ENCODE measurements at regions not wholly inside any gene's neighbourhood (a gene's known extent, or its start where the extent isn't known, plus 50 kb on each side); places are given as distances from the start of the nearest gene placed in this dataset.

DNA sequence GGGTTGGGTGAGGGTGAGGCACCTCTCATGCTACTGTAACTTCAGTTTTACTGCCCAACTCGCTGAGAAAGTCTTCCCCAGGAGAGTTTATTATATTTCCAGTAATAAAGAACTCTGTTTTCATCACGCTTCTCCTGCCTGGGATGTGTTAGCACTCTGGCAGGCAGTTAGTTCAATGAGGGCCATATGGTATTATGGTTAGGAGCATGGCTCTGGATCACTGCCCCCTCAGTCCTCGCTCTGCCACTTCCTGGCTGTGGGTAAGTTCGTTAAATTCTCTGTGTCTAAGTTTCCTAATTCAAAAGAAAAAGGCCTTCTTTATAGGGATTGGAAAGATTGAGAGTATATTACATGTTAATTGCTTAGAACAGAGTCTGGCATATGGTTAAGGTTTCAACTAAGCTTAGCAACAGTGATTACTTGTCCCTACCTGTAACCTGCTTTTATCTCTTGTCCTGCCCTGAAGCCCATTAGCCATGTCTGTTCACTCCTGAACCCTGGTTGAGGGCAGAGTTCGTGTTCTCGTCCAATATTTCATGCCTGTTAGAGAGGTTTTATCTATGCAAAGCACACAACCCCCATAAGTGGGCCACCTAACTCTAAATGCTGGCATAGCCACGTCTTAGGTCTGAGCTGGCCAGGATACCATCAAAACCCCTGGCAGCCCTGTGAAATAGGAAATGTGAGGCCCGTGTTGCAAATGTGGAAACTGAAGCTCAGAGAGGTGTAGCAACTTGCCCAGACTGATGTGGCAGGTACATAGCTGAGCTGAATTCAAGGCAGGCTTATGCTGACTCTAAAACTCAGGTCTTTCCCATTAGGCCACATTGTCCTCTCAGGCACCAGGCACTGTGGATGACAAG, 342.5 kb upstream of the JARID2 start:
- Mint-ChIP-seq H3K36me3 (no peaks in the 10 kb centered on the region), H3K9me3 (no peaks in the 10 kb centered on the region), H3K4me1 (ENCODE audit: low read depth in 2 of 2) (peaks cover 7 to 8% of the 10 kb centered on the region in 2 donors), H3K27me3 (no peaks in the 10 kb centered on the region), H3K27ac (peak overlapping the region in 1 of 2 donors; percentile 56), H3K4me3 (no peak overlapping the region)
- ATAC-seq (no peak), DNase-seq (ENCODE audit: low spot score) (no peak)

- Mint-ChIP-seq H3K4me3 (no peak overlapping the region), H3K27ac (no peak overlapping the region), H3K27me3 (no peaks in the 10 kb centered on the region), H3K36me3 (no peaks in the 10 kb centered on the region), H3K9me3 (no peaks in the 10 kb centered on the region), H3K4me1 (ENCODE audit: low read depth in 2 of 2) (peaks cover 12 to 13% of the 10 kb centered on the region in 2 donors)
- ATAC-seq (no peak), DNase-seq (ENCODE audit: low spot score) (no peak)
These were observed 340.7 kb upstream of the JARID2 start for GRCh38 chr6:14905201-14905600.

GRCh38 chr6:14906621-14907020, 339.2 kb upstream of the JARID2 start:
- H3K27me3 Mint-ChIP-seq: no peaks in the 10 kb centered on the region
- no peak overlapping the region for H3K4me3 Mint-ChIP-seq

GRCh38 chr6:14910692-14911547, 334.9 kb upstream of the JARID2 start:
- H3K27me3 Mint-ChIP-seq: no peaks in the 10 kb centered on the region
- peaks cover 2% of the 10 kb centered on the region for H3K9me3 Mint-ChIP-seq
- DNase-seq (ENCODE audit: low spot score) (peak; percentile 72), ATAC-seq (peak; percentile 86 to 92)
- H3K36me3 Mint-ChIP-seq: peaks cover 6% of the 10 kb centered on the region
- peaks cover 21 to 25% of the 10 kb centered on the region in 2 donors for H3K4me1 Mint-ChIP-seq (ENCODE audit: low read depth in 2 of 2)
- H3K27ac Mint-ChIP-seq: peak overlapping the region; percentile 92 to 94
- H3K4me3 Mint-ChIP-seq: peak overlapping the region; percentile 96

More at GRCh38 chr6:14906621-14907020, 339.2 kb upstream of the JARID2 start:
- no peak overlapping the region for H3K27ac Mint-ChIP-seq
- peaks cover 2% of the 10 kb centered on the region for H3K9me3 Mint-ChIP-seq
- no peak for DNase-seq (ENCODE audit: low spot score)
- H3K4me1 Mint-ChIP-seq (ENCODE audit: low read depth in 2 of 2): peaks cover 26 to 27% of the 10 kb centered on the region in 2 donors
- ATAC-seq: no peak
- H3K36me3 Mint-ChIP-seq: peaks cover 6% of the 10 kb centered on the region

- H3K36me3 Mint-ChIP-seq: peaks cover 6% of the 10 kb centered on the region
- H3K27ac Mint-ChIP-seq: peak overlapping the region in 1 of 2 donors; percentile 92
- DNase-seq (ENCODE audit: low spot score) (no peak), ATAC-seq (no peak)
- H3K9me3 Mint-ChIP-seq: peaks cover 2% of the 10 kb centered on the region
- H3K4me3 Mint-ChIP-seq: no peak overlapping the region
- H3K27me3 Mint-ChIP-seq: no peaks in the 10 kb centered on the region
- peaks cover 21 to 25% of the 10 kb centered on the region in 2 donors for H3K4me1 Mint-ChIP-seq (ENCODE audit: low read depth in 2 of 2)
These were observed 333.6 kb upstream of the JARID2 start for GRCh38 chr6:14912226-14912625.

DNA sequence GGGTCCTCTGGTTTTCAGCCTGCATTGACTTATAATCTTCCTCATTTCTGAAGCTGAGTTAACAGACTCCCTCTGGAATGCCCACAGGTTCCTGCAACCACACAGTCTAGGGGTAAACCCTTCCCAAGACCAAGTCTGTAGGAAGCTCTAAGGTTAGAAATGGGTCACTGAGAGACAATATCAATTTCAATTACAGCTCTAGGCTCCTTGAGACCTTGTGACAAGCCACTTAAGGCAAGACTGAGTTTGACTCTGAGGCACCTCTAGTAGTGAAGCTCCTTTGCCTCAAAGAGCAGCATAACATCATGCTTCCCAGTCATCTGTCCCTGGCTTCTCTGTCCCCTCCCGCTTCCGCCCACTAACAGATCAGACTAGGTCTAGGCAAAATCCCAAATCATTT, 333.2 kb upstream of the JARID2 start:
- H3K36me3 Mint-ChIP-seq: peaks cover 6% of the 10 kb centered on the region
- no peak for ATAC-seq
- no peak overlapping the region for H3K27ac Mint-ChIP-seq
- H3K4me3 Mint-ChIP-seq: no peak overlapping the region
- peaks cover 2% of the 10 kb centered on the region for H3K9me3 Mint-ChIP-seq
- H3K27me3 Mint-ChIP-seq: no peaks in the 10 kb centered on the region
- peaks cover 21 to 25% of the 10 kb centered on the region in 2 donors for H3K4me1 Mint-ChIP-seq (ENCODE audit: low read depth in 2 of 2)
- DNase-seq (ENCODE audit: low spot score): no peak

GRCh38 chr6:14913931-14914330, 331.9 kb upstream of the JARID2 start:
- Mint-ChIP-seq H3K4me1 (ENCODE audit: low read depth in 2 of 2) (peaks cover 21 to 25% of the 10 kb centered on the region in 2 donors), H3K36me3 (peaks cover 6% of the 10 kb centered on the region), H3K27me3 (no peaks in the 10 kb centered on the region), H3K4me3 (no peak overlapping the region), H3K27ac (no peak overlapping the region), H3K9me3 (peaks cover 2% of the 10 kb centered on the region)
- DNase-seq (ENCODE audit: low spot score): no peak
- no peak for ATAC-seq

DNA sequence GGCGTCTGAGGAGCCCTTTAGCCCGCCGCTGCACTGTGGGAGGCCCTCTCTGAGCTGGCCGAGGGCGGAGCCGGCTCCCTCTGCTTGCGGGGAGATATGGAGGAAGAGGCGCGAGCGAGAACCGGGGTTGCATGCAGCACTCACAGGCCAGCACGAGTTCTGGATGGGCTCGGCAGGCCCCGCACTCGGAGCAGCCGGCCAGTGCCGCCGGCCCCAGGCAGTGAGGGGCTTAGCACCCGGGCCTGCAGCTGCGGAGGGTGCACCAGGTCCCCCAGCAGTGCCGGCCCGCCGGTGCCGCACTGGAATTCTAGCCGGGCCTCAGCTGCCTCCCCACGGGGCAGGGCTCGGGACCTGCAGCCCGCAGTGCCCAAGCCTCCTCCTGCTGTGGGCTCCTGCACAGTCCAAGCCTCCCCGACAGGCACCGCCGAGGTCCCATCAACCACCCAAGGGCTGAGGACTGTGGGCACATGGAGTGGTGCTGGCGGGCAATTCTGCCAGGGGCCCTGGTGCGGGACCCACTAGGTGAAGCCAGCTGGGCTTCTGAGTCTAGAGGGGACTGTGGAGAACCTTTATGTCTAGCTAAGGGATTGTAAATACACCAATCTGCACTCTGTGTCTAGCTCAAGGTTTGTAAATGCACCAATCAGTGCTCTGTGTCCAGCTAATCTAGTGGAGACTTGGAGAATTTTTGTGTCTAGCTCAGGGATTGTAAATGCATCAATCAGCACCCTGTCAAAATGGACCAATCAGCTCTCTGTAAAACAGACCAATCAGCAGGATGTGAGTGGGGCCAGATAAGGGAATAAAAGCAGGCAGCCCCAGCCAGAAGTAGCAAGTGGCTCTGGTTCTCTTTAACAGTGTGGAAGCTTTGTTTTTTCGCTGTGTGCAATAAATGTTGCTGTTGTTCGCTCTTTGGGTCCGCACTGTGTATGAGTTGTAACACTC, 329.7 kb upstream of the JARID2 start:
- DNase-seq (ENCODE audit: low spot score) (no peak), ATAC-seq (no peak)
- Mint-ChIP-seq H3K9me3 (no peaks in the 10 kb centered on the region), H3K36me3 (no peaks in the 10 kb centered on the region), H3K27me3 (no peaks in the 10 kb centered on the region), H3K27ac (no peak overlapping the region), H3K4me1 (ENCODE audit: low read depth in 2 of 2) (peaks cover 7 to 11% of the 10 kb centered on the region in 2 donors), H3K4me3 (no peak overlapping the region)

- Mint-ChIP-seq H3K27ac (no peak overlapping the region), H3K27me3 (no peaks in the 10 kb centered on the region), H3K36me3 (no peaks in the 10 kb centered on the region), H3K4me3 (no peak overlapping the region), H3K9me3 (no peaks in the 10 kb centered on the region), H3K4me1 (ENCODE audit: low read depth in 2 of 2) (peaks cover 6 to 7% of the 10 kb centered on the region in 2 donors)
- ATAC-seq: no peak
- DNase-seq (ENCODE audit: low spot score): no peak
These were observed 328.6 kb upstream of the JARID2 start for GRCh38 chr6:14917109-14917910.

DNA sequence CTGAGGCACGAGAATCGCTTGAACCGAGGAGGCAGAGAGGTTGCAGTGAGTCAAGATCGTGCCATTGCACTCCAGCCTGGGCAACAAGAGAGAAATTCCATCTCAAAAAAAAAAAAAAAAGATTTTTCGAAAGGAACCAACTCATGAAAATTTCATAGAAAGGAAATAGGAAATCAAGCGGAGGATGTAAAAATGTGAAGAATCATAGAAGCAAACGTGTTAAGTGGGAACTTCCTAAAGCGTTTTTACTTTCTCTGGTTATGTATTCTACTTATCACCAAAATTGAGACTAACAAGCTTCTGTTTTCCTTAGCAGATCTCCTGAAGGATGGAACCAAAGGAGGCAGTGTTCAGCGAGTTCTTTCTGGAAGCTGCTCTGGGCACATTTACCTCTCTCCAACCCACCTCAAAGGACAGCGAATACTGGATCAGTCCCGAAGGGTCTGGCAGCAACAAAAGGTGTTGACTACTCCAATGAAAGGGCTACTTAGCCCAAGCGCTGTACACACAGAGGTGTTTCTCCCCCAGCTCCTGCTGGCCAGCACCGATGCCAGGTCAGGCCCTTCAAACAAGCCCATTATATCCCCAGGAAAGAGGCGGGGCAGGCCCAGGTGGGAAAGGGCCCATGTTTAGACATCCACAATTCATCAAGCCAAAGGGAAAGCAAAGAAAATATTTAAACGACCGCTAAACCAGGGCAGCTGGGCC, 327.5 kb upstream of the JARID2 start:
- DNase-seq (ENCODE audit: low spot score): no peak
- ATAC-seq: no peak
- no peak overlapping the region for H3K4me3 Mint-ChIP-seq
- peaks cover 6 to 8% of the 10 kb centered on the region in 2 donors for H3K4me1 Mint-ChIP-seq (ENCODE audit: low read depth in 2 of 2)
- H3K36me3 Mint-ChIP-seq: no peaks in the 10 kb centered on the region
- no peak overlapping the region for H3K27ac Mint-ChIP-seq
- no peaks in the 10 kb centered on the region for H3K9me3 Mint-ChIP-seq
- no peaks in the 10 kb centered on the region for H3K27me3 Mint-ChIP-seq

DNA sequence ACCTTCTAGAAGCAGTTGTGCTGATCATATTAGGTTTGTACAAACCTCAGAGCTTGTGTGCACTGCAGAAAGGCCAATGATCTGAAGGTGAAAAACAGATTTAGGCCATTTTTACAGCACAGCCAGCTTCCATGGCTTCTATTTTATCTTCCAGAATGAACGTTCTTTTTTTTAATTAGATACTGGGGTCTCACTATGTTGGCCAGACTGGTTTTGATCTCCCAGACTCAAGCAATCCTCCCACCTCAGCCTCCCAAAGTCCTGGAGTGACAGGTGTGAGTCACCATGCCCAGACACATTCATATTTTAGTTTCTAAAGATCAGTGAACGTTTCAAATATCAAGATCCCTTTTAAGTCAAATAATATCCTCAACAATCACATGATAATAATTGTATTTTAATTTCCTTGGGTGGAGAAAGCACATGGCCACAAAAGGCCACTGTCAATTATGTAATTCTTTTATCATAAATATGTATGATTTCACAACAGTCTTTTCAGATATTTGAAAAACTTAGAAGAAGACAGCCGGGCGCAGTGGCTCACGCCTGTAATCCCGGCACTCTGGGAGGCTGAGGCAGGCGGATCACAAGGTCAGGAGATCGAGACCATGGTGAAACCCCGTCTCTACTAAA, 326.7 kb upstream of the JARID2 start:
- Mint-ChIP-seq H3K27ac (no peak overlapping the region), H3K27me3 (no peaks in the 10 kb centered on the region), H3K9me3 (no peaks in the 10 kb centered on the region), H3K36me3 (no peaks in the 10 kb centered on the region), H3K4me1 (ENCODE audit: low read depth in 2 of 2) (peaks cover 6 to 8% of the 10 kb centered on the region in 2 donors), H3K4me3 (no peak overlapping the region)
- DNase-seq (ENCODE audit: low spot score): no peak
- ATAC-seq: no peak

DNA sequence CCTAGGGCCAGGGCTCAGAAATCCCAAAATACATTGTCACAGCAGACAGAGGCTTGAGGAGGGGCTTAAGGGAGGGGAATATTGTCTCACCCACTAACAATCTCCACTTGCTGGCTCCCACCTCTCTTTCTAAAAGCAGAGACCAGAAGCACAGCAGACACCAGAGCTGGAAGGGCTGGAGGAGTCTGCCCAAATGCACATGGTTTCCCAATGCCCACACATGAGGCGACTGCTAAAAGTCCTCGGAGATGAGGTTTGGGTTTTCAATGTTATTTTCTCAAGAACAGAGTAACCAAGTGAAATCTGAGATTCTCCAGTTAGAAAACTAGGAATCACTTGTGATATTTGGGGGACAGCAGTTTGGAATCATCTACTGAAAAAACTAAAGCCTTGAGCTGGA, 325.6 kb upstream of the JARID2 start:
- no peak overlapping the region for H3K27ac Mint-ChIP-seq
- no peaks in the 10 kb centered on the region for H3K27me3 Mint-ChIP-seq
- DNase-seq (ENCODE audit: low spot score): no peak
- peaks cover 6 to 8% of the 10 kb centered on the region in 2 donors for H3K4me1 Mint-ChIP-seq (ENCODE audit: low read depth in 2 of 2)
- no peaks in the 10 kb centered on the region for H3K9me3 Mint-ChIP-seq
- no peak overlapping the region for H3K4me3 Mint-ChIP-seq
- no peaks in the 10 kb centered on the region for H3K36me3 Mint-ChIP-seq
- ATAC-seq: no peak
